LNCAP (cell line): ENCODE measurements at regions not wholly inside any gene's neighbourhood (a gene's known extent, or its start where the extent isn't known, plus 50 kb on each side); places are given as distances from the start of the nearest gene placed in this dataset.

Experiments
- CTCF ChIP-seq: fragments of 450-650 bp; IDR thresholded peaks from 2 replicates; pipeline ENCODE4 v1.5.1; 2017; ENCODE audit warnings: mild to moderate bottlenecking

- no peak for TF ChIP-seq CTCF
These were observed 459.4 kb upstream of the TGFBR2 start for GRCh38 chr3:30146978-30147377.

GRCh38 chr3:30154853-30155252 lies 451.5 kb upstream of the TGFBR2 start:
- no peak for TF ChIP-seq CTCF

GRCh38 chr3:30155755-30156154 lies 450.6 kb upstream of the TGFBR2 start:
- no peak for TF ChIP-seq CTCF

- TF ChIP-seq CTCF = no peak
These were observed 449.6 kb upstream of the TGFBR2 start for GRCh38 chr3:30156586-30157498.

- no peak for TF ChIP-seq CTCF
These were observed 445.0 kb upstream of the TGFBR2 start for GRCh38 chr3:30161375-30161774.

- no peak for TF ChIP-seq CTCF
These were observed 443.8 kb upstream of the TGFBR2 start for GRCh38 chr3:30162579-30162978.

- TF ChIP-seq CTCF = no peak
These were observed 439.9 kb upstream of the TGFBR2 start for GRCh38 chr3:30166535-30166934.
